GM21619 (cell line): ENCODE measurements at regions not wholly inside any gene's neighbourhood (a gene's known extent, or its start where the extent isn't known, plus 50 kb on each side); places are given as distances from the start of the nearest gene placed in this dataset.
"Not testable (repeated sequence)": the region's sequence is repeated elsewhere in the genome, so short reads cannot be mapped to it uniquely, and the experiment has no call there.

ENCODE experiments used
- ATAC-seq: cut with Tn5 transposase; IDR thresholded peaks from one replicate; pipeline ENCODE4 v1.9.1; 2021; ENCODE audit not compliant: unreplicated experiment

GRCh38 chr5:1974501-1975405 is 92.0 kb upstream of the IRX4 start:
- no peak for ATAC-seq

DNA sequence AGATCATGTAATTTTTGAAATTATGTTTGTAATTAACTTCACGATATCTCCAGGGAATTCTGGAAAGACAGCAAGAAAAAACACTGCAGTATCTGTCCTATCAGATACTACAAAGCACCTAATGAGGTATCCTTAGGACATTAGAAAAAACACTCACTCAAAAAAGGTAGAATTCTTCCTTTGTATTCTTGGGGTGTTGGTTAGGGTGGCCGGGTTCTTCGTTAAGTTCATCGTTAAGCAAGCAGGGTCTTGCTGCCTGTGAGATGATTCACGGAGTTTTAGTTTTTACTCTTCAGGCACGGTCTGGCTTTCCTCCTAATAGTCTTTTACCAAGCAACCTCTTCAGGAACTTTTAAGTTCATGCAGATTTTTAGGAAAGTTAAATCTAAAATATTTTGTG is 91.4 kb upstream of the IRX4 start:
- no peak for ATAC-seq

- no peak for ATAC-seq
Observed at GRCh38 chr5:1973391-1974013, 90.8 kb upstream of the IRX4 start.

DNA sequence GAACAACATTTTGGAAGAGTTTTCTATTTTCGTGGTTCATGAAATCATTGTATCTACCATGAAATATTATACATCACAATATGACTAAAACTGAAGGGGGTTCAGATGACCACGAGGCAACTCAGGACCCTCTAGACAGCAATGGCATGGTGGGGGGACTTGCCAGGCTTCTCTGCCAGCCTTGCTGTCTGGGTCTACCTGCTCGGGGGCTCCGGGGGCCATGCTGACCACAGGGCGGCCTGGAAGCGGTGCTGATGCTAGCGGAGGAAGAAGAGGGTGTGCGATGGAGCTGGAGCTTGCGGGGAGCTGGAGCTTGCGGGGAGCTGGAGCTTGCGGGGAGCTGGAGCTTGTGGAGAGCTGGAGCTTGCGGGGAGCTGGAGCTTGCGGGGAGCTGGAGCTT is 89.2 kb upstream of the IRX4 start:
- no peak for ATAC-seq

- no peak for ATAC-seq
Observed at GRCh38 chr5:1967736-1968135, 85.0 kb upstream of the IRX4 start.

- no peak for ATAC-seq
Observed at GRCh38 chr5:1966461-1966860, 83.7 kb upstream of the IRX4 start.

DNA sequence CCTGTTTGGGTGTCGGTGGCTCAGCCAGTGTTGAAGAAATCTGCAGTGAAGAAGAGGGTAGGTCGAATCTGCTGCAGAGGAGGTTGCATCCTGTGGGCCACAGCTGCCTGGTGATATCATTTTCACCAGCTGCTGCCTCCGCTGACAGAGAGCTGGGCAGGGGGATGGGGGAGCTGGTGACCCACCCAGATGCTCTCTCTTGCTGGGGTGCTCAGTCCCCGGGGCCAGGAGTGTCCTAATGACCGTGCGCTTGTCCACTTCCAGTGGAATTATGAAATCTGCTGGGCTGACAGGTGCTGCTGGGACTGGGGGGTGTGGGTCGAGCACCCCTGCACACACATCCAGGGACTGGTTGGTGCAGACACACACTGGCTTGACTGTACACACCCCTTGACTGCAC is 83.2 kb upstream of the IRX4 start:
- no peak for ATAC-seq

- no peak for ATAC-seq
Observed at GRCh38 chr5:1963941-1964451, 81.3 kb upstream of the IRX4 start.

DNA sequence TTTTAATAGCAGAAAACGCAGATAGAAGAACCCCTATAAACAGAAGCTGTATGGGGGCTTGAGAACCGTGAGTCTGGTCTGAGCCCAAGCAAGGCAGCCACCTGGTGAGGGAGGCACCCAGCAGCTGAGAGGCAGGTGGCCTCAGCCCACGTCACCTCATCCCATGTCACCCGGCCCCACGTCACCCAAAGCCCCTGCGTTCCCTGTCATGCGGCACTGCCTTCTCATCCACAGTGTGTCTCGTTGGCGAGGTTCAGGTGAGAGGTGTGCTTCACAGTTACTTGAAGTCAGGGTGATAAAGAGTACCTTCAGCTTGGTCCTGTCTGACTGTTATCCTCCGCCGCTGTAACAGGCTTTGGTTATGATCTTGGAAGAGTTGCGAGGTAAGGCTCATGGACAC is 80.6 kb upstream of the IRX4 start:
- no peak for ATAC-seq

- ATAC-seq = no peak
Observed at GRCh38 chr5:1962619-1963355, 80.1 kb upstream of the IRX4 start.

DNA sequence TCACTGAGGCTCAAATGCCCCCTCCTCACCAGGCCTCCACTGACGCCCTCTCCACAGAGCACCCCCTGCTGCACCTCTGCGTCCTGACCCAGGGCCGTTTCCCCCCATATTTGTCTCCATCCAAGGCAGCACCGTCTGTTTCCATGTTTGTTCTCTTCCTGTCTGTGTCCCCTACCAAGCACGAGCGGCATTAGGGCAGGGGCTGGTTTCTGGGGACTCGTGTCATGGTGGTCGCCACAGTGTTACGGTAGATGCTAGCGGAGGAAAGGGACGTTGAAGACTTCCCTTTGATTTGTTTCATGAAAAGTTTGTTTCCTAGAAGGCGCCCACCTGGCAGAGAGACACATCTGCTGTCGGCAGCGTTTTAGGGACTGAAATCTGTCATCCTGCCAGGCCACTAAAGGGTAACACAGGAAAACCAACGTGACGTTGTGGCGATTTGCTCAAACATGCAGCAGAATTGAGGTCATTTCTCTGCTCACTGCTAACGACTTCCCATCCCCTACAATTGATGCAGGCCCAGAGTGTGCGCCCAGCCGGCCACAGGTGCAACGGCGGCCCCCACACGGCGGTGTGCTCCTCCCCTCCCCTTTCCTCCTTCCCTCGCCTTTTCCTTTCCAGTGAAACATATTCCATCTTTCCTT is 79.3 kb upstream of the IRX4 start:
- no peak for ATAC-seq

- no peak for ATAC-seq
Observed at GRCh38 chr5:1961304-1961946, 78.7 kb upstream of the IRX4 start.

DNA sequence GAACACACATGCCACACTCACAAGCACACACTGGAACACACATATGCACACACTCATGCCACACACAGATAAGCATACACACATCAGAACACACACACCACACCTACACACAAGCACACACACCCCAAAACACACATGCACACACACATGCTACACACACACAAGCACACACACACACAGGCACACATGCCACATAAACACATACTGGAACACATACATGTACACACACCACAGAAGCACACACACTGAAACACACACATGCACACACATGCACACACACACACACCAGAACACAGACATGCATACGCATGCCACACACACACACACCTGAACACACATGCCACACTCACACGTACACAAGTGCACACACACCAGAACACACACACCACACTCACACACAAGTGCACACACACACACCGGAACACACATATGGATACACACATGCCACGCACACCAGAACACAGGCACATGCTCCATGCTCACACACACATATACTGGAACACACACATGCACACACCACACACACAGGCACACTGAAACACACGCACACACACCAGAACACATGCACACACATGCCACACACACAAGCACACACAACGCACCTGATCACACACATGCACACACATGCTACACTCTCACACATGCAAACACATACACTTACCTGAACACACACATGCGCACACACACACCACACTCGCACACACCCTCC is 78.0 kb upstream of the IRX4 start:
- ATAC-seq = no peak

GRCh38 chr5:1959725-1960581 is 77.2 kb upstream of the IRX4 start:
- ATAC-seq = no peak

GRCh38 chr5:1959231-1959630 is 76.5 kb upstream of the IRX4 start:
- ATAC-seq = no peak

GRCh38 chr5:1958211-1959010 is 75.7 kb upstream of the IRX4 start:
- no peak for ATAC-seq

DNA sequence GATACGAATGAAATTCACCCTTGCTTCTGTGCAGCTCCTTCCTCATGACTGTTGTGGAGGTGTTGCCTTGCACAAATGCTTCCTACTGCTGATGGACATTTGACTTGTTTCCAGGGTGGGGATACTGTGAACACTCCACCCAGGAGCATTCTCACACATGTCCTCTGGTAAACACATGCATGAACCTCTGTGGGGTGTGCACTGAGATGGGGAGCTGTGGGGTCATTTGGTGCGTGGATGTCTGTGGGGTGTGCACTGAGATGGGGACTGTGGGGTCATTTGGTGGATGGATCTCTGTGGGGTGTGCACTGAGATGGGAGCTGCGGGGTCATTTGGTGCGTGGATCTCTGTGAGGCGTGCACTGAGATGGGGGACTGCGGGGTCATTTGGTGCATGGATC is 72.9 kb upstream of the IRX4 start:
- no peak for ATAC-seq

- not testable (repeated sequence) for ATAC-seq
Observed at GRCh38 chr5:1953710-1954109, 71.0 kb upstream of the IRX4 start.
